ENCODE measurements at regions not wholly inside any gene's neighbourhood (a gene's known extent, or its start where the extent isn't known, plus 50 kb on each side); places are given as distances from the start of the nearest gene placed in this dataset.

GRCh38 chr17:63258785-63259184 is 187.3 kb downstream of the CYB561 start:
- TF ChIP-seq CTCF (IDR thresholded peaks at IDR 0.05; ENCODE audit: low read depth, low read length, poor library complexity, severe bottlenecking): no peak
- TF ChIP-seq EZH2phosphoT487 (IDR thresholded peaks at IDR 0.05; ENCODE audit: borderline replicate concordance, low read length): no peak
